HepG2 (cell line): ENCODE measurements at regions not wholly inside any gene's neighbourhood (a gene's known extent, or its start where the extent isn't known, plus 50 kb on each side); places are given as distances from the start of the nearest gene placed in this dataset.

Source experiments
- ATAC-seq: fragments of 200-7000 bp; cut with Tn5 transposase; 3 replicates; pipeline ENCODE4 v1.9.1; 2020; ENCODE audit warnings: mild to moderate bottlenecking, moderate library complexity
- BruUV-seq: library from RNA; stranded (reverse); fragments of 400-500 nt; replicated peaks from 2 replicates; lab custom pipeline; 2021; lab: Mats Ljungman, UMichigan
- CTCF ChIA-PET: fragments of 300-600 bp; formaldehyde crosslinking; extraction: SDS; loops from one replicate; lab custom pipeline; 2021; ENCODE audit warnings: low total read pairs, inconsistent platforms, low intra/inter-chr PET ratio; lab: Yijun Ruan, JAX
- POLR2A ChIA-PET: fragments of 350-600 bp; sonication (Branson Sonifier 250); formaldehyde crosslinking; loops from one replicate; lab custom pipeline; 2020; ENCODE audit warnings: antibody characterized with exemption, inconsistent platforms; lab: Yijun Ruan, JAX
- DNase-seq: peaks from one replicate; pipeline ENCODE4 v3.0.0-alpha.2; 2015; ENCODE audit warnings: low spot score
- FAIRE-seq: peaks from 3 replicates; lab custom pipeline; 2011; peaks lifted over from hg19 to GRCh38; lab: Jason Lieb, UNC
- H2AFZ ChIP-seq: one replicate; pipeline ENCODE4 v1.6.1; 2011; ENCODE audit warnings: low read length, inconsistent platforms
- H3K27ac ChIP-seq: fragments of 300-600 bp; 3 replicates; pipeline ENCODE4 v1.8.0; 2011; ENCODE audit warnings: mixed run types, mild to moderate bottlenecking, mixed read lengths, low read length, inconsistent platforms; ENCODE audit not compliant: insufficient read depth; ENCODE audit errors: extremely low read length
- H3K27me3 ChIP-seq, 2 experiments: fragments of 200-600 bp in 1 of 2; 2 replicates in 1 of 2; 3 replicates in 1 of 2; pipeline versions ENCODE4 v1.6.0 to v1.8.0; 2011; ENCODE audit warnings: low read length in 2 of 2, mild to moderate bottlenecking in 2 of 2, moderate library complexity in 2 of 2, inconsistent platforms in 1 of 2; ENCODE audit not compliant: insufficient read depth in 2 of 2, control insufficient read depth in 1 of 2
- H3K36me3 ChIP-seq, 2 experiments: fragments of 200-600 bp in 1 of 2; replicated peaks in 1 of 2; 2 replicates in 1 of 2; 3 replicates in 1 of 2; pipeline versions ENCODE4 v1.5.1 to v1.8.0; 2011; ENCODE audit warnings: low read length in 2 of 2, inconsistent platforms in 1 of 2; ENCODE audit not compliant: insufficient read depth in 2 of 2, control insufficient read depth in 1 of 2
- H3K4me1 ChIP-seq: 2 replicates; pipeline ENCODE4 v1.5.1; 2012; ENCODE audit warnings: low read length, inconsistent platforms; ENCODE audit not compliant: insufficient read depth
- H3K4me2 ChIP-seq: 2 replicates; pipeline ENCODE4 v1.6.0; 2011; ENCODE audit warnings: low read depth, low read length, inconsistent platforms
- H3K4me3 ChIP-seq, 3 experiments: fragments of 200-600 bp in 1 of 3; sonication (generic), shearing (Covaris generic) in 1 of 3; replicated peaks in 1 of 3; 2 replicates each; pipeline ENCODE4 v1.5.1; 2011 to 2016; ENCODE audit warnings: low read length in 3 of 3, inconsistent platforms in 2 of 3, low read depth in 2 of 3, mild to moderate bottlenecking in 2 of 3, control low read depth in 1 of 3, mixed read lengths in 1 of 3; ENCODE audit not compliant: insufficient read depth in 1 of 3
- H3K79me2 ChIP-seq: one replicate; pipeline ENCODE4 v1.6.1; 2011; ENCODE audit warnings: low read length, inconsistent platforms; ENCODE audit not compliant: insufficient read depth
- H3K9ac ChIP-seq: 2 replicates; pipeline ENCODE4 v1.6.0; 2011; ENCODE audit warnings: mild to moderate bottlenecking, low read depth, low read length, inconsistent platforms; ENCODE audit not compliant: insufficient read depth
- H3K9me3 ChIP-seq: 2 replicates; pipeline ENCODE4 v1.5.1; 2012; ENCODE audit warnings: mild to moderate bottlenecking, low read length
- H4K20me1 ChIP-seq: 2 replicates; pipeline ENCODE4 v1.6.0; 2011; ENCODE audit warnings: inconsistent platforms, mild to moderate bottlenecking, low read length, moderate library complexity; ENCODE audit not compliant: insufficient read depth
- AKNA ChIP-seq: sonication (generic); formaldehyde crosslinking; IDR thresholded peaks from 2 replicates; pipeline ENCODE4 v1.4.0; 2020; ENCODE audit warnings: missing genetic modification reagents, borderline replicate concordance
- ARNT2 ChIP-seq: sonication (generic); formaldehyde crosslinking; IDR thresholded peaks from 2 replicates; pipeline ENCODE4 v1.8.0; 2022; ENCODE audit warnings: mild to moderate bottlenecking, low read depth, missing genetic modification reagents, moderate library complexity
- CBX2 ChIP-seq, 2 experiments: fragments of 200-600 bp in 1 of 2; sonication (generic); formaldehyde crosslinking in 1 of 2; IDR thresholded peaks; 2 replicates each; pipeline versions ENCODE4 v1.7.0 to v1.8.1; 2018 to 2022; ENCODE audit warnings: low read depth in 2 of 2, low read length in 1 of 2, mild to moderate bottlenecking in 1 of 2, missing genetic modification reagents in 1 of 2
- GZF1 ChIP-seq: sonication (generic); formaldehyde crosslinking; IDR thresholded peaks from 2 replicates; pipeline ENCODE4 v1.5.1; 2020; ENCODE audit warnings: mild to moderate bottlenecking, missing genetic modification reagents
- MBNL3 ChIP-seq: fragments of 250-450 bp; sonication (Bioruptor Pico); conservative IDR thresholded peaks from 2 replicates; pipeline ENCODE4 v1.8.0; 2022; ENCODE audit warnings: mild to moderate bottlenecking, inconsistent platforms
- PHB2 ChIP-seq: fragments of 450-650 bp; IDR thresholded peaks from 2 replicates; pipeline ENCODE4 v1.6.1; 2018; ENCODE audit not compliant: partially characterized antibody
- PHF8 ChIP-seq: sonication (generic); formaldehyde crosslinking; IDR thresholded peaks from 2 replicates; pipeline ENCODE4 v1.5.0; 2020; ENCODE audit warnings: missing genetic modification reagents
- RNF219 ChIP-seq: sonication (generic); formaldehyde crosslinking; IDR thresholded peaks from 2 replicates; pipeline ENCODE4 v1.5.0; 2020; ENCODE audit warnings: mild to moderate bottlenecking, missing genetic modification reagents
- RXRB ChIP-seq: IDR thresholded peaks from 2 replicates; pipeline ENCODE4 v1.6.1; 2016; ENCODE audit warnings: borderline replicate concordance, missing genetic modification reagents, missing compliant biosample characterization
- TEF ChIP-seq: sonication (generic); formaldehyde crosslinking; IDR thresholded peaks from 2 replicates; pipeline ENCODE4 v1.5.0; 2020; ENCODE audit warnings: missing genetic modification reagents
- ZZZ3 ChIP-seq: sonication (generic); formaldehyde crosslinking; IDR thresholded peaks from 2 replicates; pipeline ENCODE4 v1.4.0; 2020; ENCODE audit warnings: missing genetic modification reagents, mild to moderate bottlenecking, borderline replicate concordance
- WGBS: methylation state at CpG from one replicate; pipeline ENCODE4 v1.1.6; 2017; ENCODE audit warnings: low lambda C conversion rate; 5-methylcytosine and 5-hydroxymethylcytosine counted together
- in situ Hi-C: cut with HindIII; loops from 2 replicates; pipeline ENCODE4 v1.10.0; 2017; ENCODE audit warnings: low pct_unique_long_range_greater_than_20kb; ENCODE audit not compliant: extremely low pct_ligation_motif_present
- intact Hi-C: fragments of 100-400 bp; cut with micrococcal nuclease; formaldehyde crosslinking; loops from one replicate; pipeline ENCODE4 v1.10.0; 2022; ENCODE audit not compliant: unreplicated experiment

GRCh38 chr13:19055611-19056010 lies 126.0 kb downstream of the TUBA3C start:
- TF ChIP-seq PHB2 (no peak), MBNL3 (CRISPR knock-in tag) (no peak), GZF1 (no peak), ZZZ3 (no peak), CBX2 (IDR thresholded peaks at IDR 0.05; ENCODE audit: low read depth, low read length) (no peak), CBX2 (CRISPR knock-in tag; IDR thresholded peaks at IDR 0.05; ENCODE audit: low read depth) (no peak), RNF219 (CRISPR knock-in tag) (no peak)
- TF ChIP-seq, all 625 proteins: peak for 0
- H3K27ac ChIP-seq: no peak overlapping the region
- ATAC-seq (no peak), FAIRE-seq (no peak), DNase-seq (no peak)
- ChIA-PET CTCF (no interaction called here), POLR2A (no interaction called here)
- no peaks in the 10 kb centered on the region for H3K79me2 ChIP-seq
- H2AFZ ChIP-seq: no peak overlapping the region
- H3K9ac ChIP-seq: no peak overlapping the region
- in situ Hi-C loops (no loop called here), intact Hi-C loops (no loop called here)
- 0% methylated on average over 3 of the region's 8 CpGs for WGBS
- H3K9me3 ChIP-seq: no peaks in the 10 kb centered on the region; the same call in 1 of the 2 replicates
- no peaks in the 10 kb centered on the region for H4K20me1 ChIP-seq
- no peaks in the 10 kb centered on the region for H3K4me1 ChIP-seq
- no peaks in the 10 kb centered on the region for H3K36me3 ChIP-seq
- no peak overlapping the region for H3K4me3 ChIP-seq
- no TSS peak for BruUV-seq
- no peaks in the 10 kb centered on the region; a peak in 1 of 5 replicates for H3K27me3 ChIP-seq
- no peak overlapping the region for H3K4me2 ChIP-seq

- Histone ChIP-seq H3K27ac (no peak overlapping the region), H3K27me3 (no peaks in the 10 kb centered on the region; a peak in 1 of 5 replicates), H3K36me3 (no peaks in the 10 kb centered on the region), H3K79me2 (no peaks in the 10 kb centered on the region), H3K4me2 (no peak overlapping the region), H3K9ac (no peak overlapping the region), H3K4me3 (no peak overlapping the region), H3K4me1 (no peaks in the 10 kb centered on the region), H3K9me3 (no peaks in the 10 kb centered on the region; the same call in 1 of the 2 replicates), H2AFZ (no peak overlapping the region), H4K20me1 (no peaks in the 10 kb centered on the region)
- intact Hi-C loops (no loop called here), in situ Hi-C loops (no loop called here)
- DNase-seq (no peak), FAIRE-seq (no peak), ATAC-seq (no peak)
- ChIA-PET CTCF (no interaction called here), POLR2A (no interaction called here)
- 52% methylated on average over 5 of the region's 6 CpGs for WGBS
- BruUV-seq: no TSS peak
- no peak for TF ChIP-seq AKNA (CRISPR knock-in tag)
- no peak for TF ChIP-seq TEF (CRISPR knock-in tag)
- no peak for TF ChIP-seq RXRB (CRISPR knock-in tag)
- TF ChIP-seq ARNT2 (CRISPR knock-in tag): no peak
- TF ChIP-seq PHF8: no peak
These were observed 128.1 kb downstream of the TUBA3C start for GRCh38 chr13:19053561-19053960.
